RKO (cell line): ENCODE measurements at regions not wholly inside any gene's neighbourhood (a gene's known extent, or its start where the extent isn't known, plus 50 kb on each side); places are given as distances from the start of the nearest gene placed in this dataset.
"Not testable (repeated sequence)": the region's sequence is repeated elsewhere in the genome, so short reads cannot be mapped to it uniquely, and the experiment has no call there.

Source experiments
- DNase-seq: peaks from one replicate; pipeline ENCODE4 v3.0.0-alpha.2; 2016; ENCODE audit warnings: low spot score

- no peak for DNase-seq
Measured at GRCh38 chr10:109275960-109276359, 647.4 kb downstream of the XPNPEP1 start.

GRCh38 chr10:109274681-109275080, 648.6 kb downstream of the XPNPEP1 start:
- DNase-seq, result no peak

GRCh38 chr10:109270173-109270572, 653.1 kb downstream of the XPNPEP1 start:
- DNase-seq, result no peak

- DNase-seq, result no peak
Measured at GRCh38 chr10:109264004-109264403, 659.3 kb downstream of the XPNPEP1 start.

GRCh38 chr10:109261231-109261630, 662.1 kb downstream of the XPNPEP1 start:
- DNase-seq, result no peak

- no peak for DNase-seq
Measured at GRCh38 chr10:109259293-109259692, 664.0 kb downstream of the XPNPEP1 start.

GRCh38 chr10:109253306-109253705, 670.0 kb downstream of the XPNPEP1 start:
- DNase-seq, result no peak

- DNase-seq, result no peak
Measured at GRCh38 chr10:109250152-109250551, 673.2 kb downstream of the XPNPEP1 start.

- DNase-seq, result no peak
Measured at GRCh38 chr10:109247814-109248213, 675.5 kb downstream of the XPNPEP1 start.

- no peak for DNase-seq
Measured at GRCh38 chr10:109245821-109246220, 677.5 kb downstream of the XPNPEP1 start.

GRCh38 chr10:109239371-109239770, 683.9 kb downstream of the XPNPEP1 start:
- DNase-seq, result no peak

GRCh38 chr10:109237682-109238081, 685.6 kb downstream of the XPNPEP1 start:
- no peak for DNase-seq

GRCh38 chr10:109237050-109237449, 686.3 kb downstream of the XPNPEP1 start:
- no peak for DNase-seq

GRCh38 chr10:109223533-109223932, 699.8 kb downstream of the XPNPEP1 start:
- not testable (repeated sequence) for DNase-seq

- DNase-seq, result no peak
Measured at GRCh38 chr10:109219935-109220605, 703.2 kb downstream of the XPNPEP1 start.

- no peak for DNase-seq
Measured at GRCh38 chr10:109218207-109218606, 705.1 kb downstream of the XPNPEP1 start.

GRCh38 chr10:109215291-109216075, 707.8 kb downstream of the XPNPEP1 start:
- no peak for DNase-seq

GRCh38 chr10:109214891-109215290, 708.4 kb downstream of the XPNPEP1 start:
- not testable (repeated sequence) for DNase-seq

- no peak for DNase-seq
Measured at GRCh38 chr10:109207361-109207760, 716.0 kb downstream of the XPNPEP1 start.

- DNase-seq, result peak; percentile 69
Measured at GRCh38 chr10:109205929-109206585, 717.3 kb downstream of the XPNPEP1 start.

- DNase-seq, result no peak
Measured at GRCh38 chr10:109203646-109204353, 719.5 kb downstream of the XPNPEP1 start.

GRCh38 chr10:109202111-109202510, 721.2 kb downstream of the XPNPEP1 start:
- no peak for DNase-seq
